ENCODE measurements at regions not wholly inside any gene's neighbourhood (a gene's known extent, or its start where the extent isn't known, plus 50 kb on each side); places are given as distances from the start of the nearest gene placed in this dataset.

DNA sequence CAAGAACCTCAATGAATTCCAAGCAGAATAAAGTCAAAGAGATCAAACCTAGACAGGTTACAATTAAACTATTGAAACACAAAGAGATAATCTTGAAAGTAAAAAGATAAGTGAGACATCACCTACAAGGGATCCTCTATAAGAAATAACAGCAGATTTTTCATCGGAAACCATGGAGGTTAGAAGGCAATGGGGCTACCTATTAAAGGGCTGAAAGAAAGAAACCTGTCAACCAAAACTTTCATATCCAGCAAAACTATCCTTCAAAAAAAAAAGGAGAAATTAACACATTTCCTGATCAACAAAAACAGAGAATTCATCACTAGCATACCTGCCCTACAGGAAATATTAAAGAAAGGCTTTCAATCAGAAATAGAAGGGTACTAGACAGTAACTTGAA is 244.9 kb downstream of the ARHGAP12 start:
- TF ChIP-seq, protein P1, sequence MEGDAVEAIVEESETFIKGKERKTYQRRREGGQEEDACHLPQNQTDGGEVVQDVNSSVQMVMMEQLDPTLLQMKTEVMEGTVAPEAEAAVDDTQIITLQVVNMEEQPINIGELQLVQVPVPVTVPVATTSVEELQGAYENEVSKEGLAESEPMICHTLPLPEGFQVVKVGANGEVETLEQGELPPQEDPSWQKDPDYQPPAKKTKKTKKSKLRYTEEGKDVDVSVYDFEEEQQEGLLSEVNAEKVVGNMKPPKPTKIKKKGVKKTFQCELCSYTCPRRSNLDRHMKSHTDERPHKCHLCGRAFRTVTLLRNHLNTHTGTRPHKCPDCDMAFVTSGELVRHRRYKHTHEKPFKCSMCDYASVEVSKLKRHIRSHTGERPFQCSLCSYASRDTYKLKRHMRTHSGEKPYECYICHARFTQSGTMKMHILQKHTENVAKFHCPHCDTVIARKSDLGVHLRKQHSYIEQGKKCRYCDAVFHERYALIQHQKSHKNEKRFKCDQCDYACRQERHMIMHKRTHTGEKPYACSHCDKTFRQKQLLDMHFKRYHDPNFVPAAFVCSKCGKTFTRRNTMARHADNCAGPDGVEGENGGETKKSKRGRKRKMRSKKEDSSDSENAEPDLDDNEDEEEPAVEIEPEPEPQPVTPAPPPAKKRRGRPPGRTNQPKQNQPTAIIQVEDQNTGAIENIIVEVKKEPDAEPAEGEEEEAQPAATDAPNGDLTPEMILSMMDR (IDR thresholded peaks at IDR 0.05), result no peak
- no peak for TF ChIP-seq ZFX (IDR thresholded peaks at IDR 0.05; ENCODE audit: borderline replicate concordance)
